PC-9 (cell line): ENCODE measurements at regions not wholly inside any gene's neighbourhood (a gene's known extent, or its start where the extent isn't known, plus 50 kb on each side); places are given as distances from the start of the nearest gene placed in this dataset.

ENCODE experiments used
- BruUV-seq: library from RNA; stranded (reverse); fragments of 400-500 nt; replicated peaks from 2 replicates; lab custom pipeline; 2021; lab: Mats Ljungman, UMichigan
- CTCF ChIA-PET: fragments of 300-600 bp; sonication (Branson Sonifier 250); formaldehyde crosslinking; loops from one replicate; lab custom pipeline; 2022; ENCODE audit warnings: antibody characterized with exemption; lab: Charles Lee
- POLR2A ChIA-PET: fragments of 300-600 bp; sonication (Branson Sonifier 250); formaldehyde crosslinking; loops from one replicate; lab custom pipeline; 2022; ENCODE audit warnings: antibody characterized with exemption; ENCODE audit not compliant: unreplicated experiment; lab: Charles Lee
- DNase-seq, 2 experiments: peaks; one replicate each; pipeline versions ENCODE4 v3.0.0 to v3.0.0-alpha.2; 2015 to 2022; ENCODE audit warnings: mixed read lengths in 1 of 2
- H2AFZ ChIP-seq: fragments of 200-600 bp; sonication (generic); 2 replicates; pipeline ENCODE4 v1.8.1; 2017; ENCODE audit warnings: antibody characterized with exemption
- H3F3A ChIP-seq: fragments of 200-600 bp; sonication (generic); 2 replicates; pipeline ENCODE4 v1.8.1; 2017; ENCODE audit warnings: antibody characterized with exemption, mild to moderate bottlenecking, low read depth; ENCODE audit not compliant: insufficient read depth
- H3K27ac ChIP-seq: fragments of 200-600 bp; sonication (generic); 2 replicates; pipeline ENCODE4 v1.6.1; 2016; ENCODE audit warnings: mixed run types
- H3K27me3 ChIP-seq: fragments of 200-600 bp; sonication (generic); 2 replicates; pipeline ENCODE4 v1.6.1; 2016; ENCODE audit warnings: low read depth, mixed run types; ENCODE audit not compliant: insufficient read depth
- H3K36me3 ChIP-seq: fragments of 200-600 bp; sonication (generic); 2 replicates; pipeline ENCODE4 v1.6.1; 2016; ENCODE audit warnings: low read depth, mixed run types
- H3K4me1 ChIP-seq: fragments of 200-600 bp; sonication (generic); replicated peaks from 2 replicates; pipeline ENCODE4 v1.6.1; 2016; ENCODE audit warnings: mixed run types; ENCODE audit not compliant: insufficient read depth
- H3K4me2 ChIP-seq: fragments of 200-600 bp; sonication (generic); 2 replicates; pipeline ENCODE4 v1.6.1; 2017; ENCODE audit warnings: mixed run types
- H3K4me3 ChIP-seq: fragments of 200-600 bp; sonication (generic); 2 replicates; pipeline ENCODE4 v1.6.1; 2016; ENCODE audit warnings: mixed run types
- H3K79me2 ChIP-seq: fragments of 200-600 bp; sonication (generic); 2 replicates; pipeline ENCODE4 v1.6.1; 2017; ENCODE audit warnings: low read depth, mixed run types
- H3K9me2 ChIP-seq: fragments of 200-600 bp; sonication (generic); 2 replicates; pipeline ENCODE4 v1.8.1; 2017; ENCODE audit warnings: mild to moderate bottlenecking; ENCODE audit not compliant: insufficient read depth
- H3K9me3 ChIP-seq: fragments of 200-600 bp; sonication (generic); 2 replicates; pipeline ENCODE4 v1.8.1; 2016; ENCODE audit warnings: low read depth; ENCODE audit not compliant: insufficient read depth
- H4K20me1 ChIP-seq: fragments of 200-600 bp; sonication (generic); 2 replicates; pipeline ENCODE4 v1.8.1; 2017; ENCODE audit not compliant: insufficient read depth
- CTCF ChIP-seq: fragments of 200-600 bp; sonication (generic); conservative IDR thresholded peaks from 2 replicates; pipeline ENCODE4 v1.6.1; 2017; ENCODE audit warnings: mixed run types, antibody characterized with exemption, mild to moderate bottlenecking, moderate library complexity
- EZH2 ChIP-seq: fragments of 200-600 bp; sonication (generic); IDR thresholded peaks from 2 replicates; pipeline ENCODE4 v1.8.0; 2017; ENCODE audit warnings: antibody characterized with exemption, low read depth
- intact Hi-C: fragments of 100-400 bp; cut with micrococcal nuclease; formaldehyde crosslinking; loops from one replicate; pipeline ENCODE4 v1.10.0; 2022; ENCODE audit not compliant: unreplicated experiment

DNA sequence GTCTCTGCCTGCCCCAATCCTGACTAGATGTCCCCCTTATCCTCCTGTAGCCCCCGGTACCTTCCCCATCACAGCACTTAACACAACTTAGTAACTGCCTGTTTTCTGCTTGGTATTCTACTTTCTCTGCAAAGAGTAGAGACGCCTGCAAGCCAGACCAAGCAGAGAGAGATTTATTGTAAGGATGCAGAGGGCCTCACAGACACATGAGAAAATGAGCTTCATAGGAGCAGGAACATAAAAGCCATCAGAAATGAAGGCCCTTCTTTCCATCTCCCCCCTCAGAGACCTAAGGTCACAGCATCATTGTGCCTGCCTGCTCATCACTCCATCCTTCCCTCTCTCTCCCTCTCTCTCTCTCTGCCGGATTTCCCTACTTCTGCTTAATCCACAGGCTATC lies 305.7 kb upstream of the NOCT start:
- no peaks in the 10 kb centered on the region for H3K9me3 ChIP-seq
- CTCF ChIA-PET, result no interaction called here
- no peaks in the 10 kb centered on the region for H3K4me1 ChIP-seq

DNA sequence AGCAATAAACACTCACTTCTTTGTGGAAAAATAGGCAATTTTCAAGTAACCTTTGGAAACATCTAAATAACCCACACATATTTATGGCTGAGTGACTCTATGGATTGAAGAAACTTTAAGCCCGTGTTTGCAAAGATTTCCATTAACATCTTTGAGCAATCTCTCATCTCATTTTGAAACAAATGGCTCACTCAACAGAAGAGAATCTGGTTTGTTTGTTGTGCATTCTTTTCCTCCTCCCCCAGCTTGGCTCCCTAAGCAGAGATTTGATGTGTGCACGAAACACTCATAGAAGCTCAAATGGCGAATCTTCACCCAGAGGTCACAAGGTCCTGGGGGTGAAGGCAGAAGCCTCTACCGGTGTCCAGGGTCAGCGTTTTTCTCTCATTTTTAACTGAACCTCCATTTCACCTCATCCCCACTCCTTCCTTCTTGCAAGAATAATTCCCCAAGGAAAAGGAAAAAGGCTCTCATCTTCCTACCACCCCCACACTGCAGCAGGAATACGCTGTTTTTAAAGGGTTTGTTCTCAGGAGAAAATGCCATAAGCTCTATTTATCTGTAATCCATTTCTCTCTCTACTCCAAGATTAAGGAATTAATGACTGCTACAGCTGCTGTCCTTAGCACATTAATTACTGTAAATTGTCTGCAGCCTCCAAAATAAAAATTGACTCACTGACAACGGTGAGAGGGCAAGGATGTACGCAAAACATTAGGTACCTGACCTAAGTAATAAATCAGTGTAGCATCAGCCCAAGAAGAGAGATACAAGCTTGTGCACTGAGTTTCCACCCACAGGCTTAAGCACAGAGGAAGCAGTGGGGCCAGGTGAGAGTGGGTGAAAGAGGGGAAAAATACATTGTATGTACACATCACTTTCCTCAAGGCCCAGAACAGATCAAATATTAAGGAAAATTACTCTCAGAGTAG lies 307.6 kb upstream of the NOCT start:
- no peaks in the 10 kb centered on the region for H3F3A ChIP-seq
- CTCF ChIA-PET, result no interaction called here
- no peak for DNase-seq
- POLR2A ChIA-PET, result no interaction called here
- H4K20me1 ChIP-seq, result no peaks in the 10 kb centered on the region
- TF ChIP-seq CTCF (no peak), EZH2 (no peak)
- no TSS peak for BruUV-seq
- H3K4me3 ChIP-seq, result no peak overlapping the region
- intact Hi-C loops, result no loop called here
- no peak overlapping the region for H3K27ac ChIP-seq
- H2AFZ ChIP-seq, result no peak overlapping the region
- H3K4me2 ChIP-seq, result no peak overlapping the region
- H3K36me3 ChIP-seq, result no peaks in the 10 kb centered on the region
- no peaks in the 10 kb centered on the region for H3K9me2 ChIP-seq
- no peaks in the 10 kb centered on the region for H3K9me3 ChIP-seq
- H3K79me2 ChIP-seq, result no peaks in the 10 kb centered on the region
- H3K4me1 ChIP-seq, result no peaks in the 10 kb centered on the region
- H3K27me3 ChIP-seq, result no peaks in the 10 kb centered on the region

More for the DNA sequence above, 305.7 kb upstream of the NOCT start:
- Histone ChIP-seq H3K9me2 (no peaks in the 10 kb centered on the region), H2AFZ (no peak overlapping the region), H3K36me3 (no peaks in the 10 kb centered on the region), H3K27me3 (no peaks in the 10 kb centered on the region), H4K20me1 (no peaks in the 10 kb centered on the region), H3F3A (no peaks in the 10 kb centered on the region), H3K79me2 (no peaks in the 10 kb centered on the region), H3K27ac (no peak overlapping the region), H3K4me2 (no peak overlapping the region), H3K4me3 (no peak overlapping the region)
- DNase-seq, result no peak
- POLR2A ChIA-PET, result no interaction called here
- TF ChIP-seq EZH2 (no peak), CTCF (no peak)
- intact Hi-C loops, result no loop called here
- no TSS peak for BruUV-seq

DNA sequence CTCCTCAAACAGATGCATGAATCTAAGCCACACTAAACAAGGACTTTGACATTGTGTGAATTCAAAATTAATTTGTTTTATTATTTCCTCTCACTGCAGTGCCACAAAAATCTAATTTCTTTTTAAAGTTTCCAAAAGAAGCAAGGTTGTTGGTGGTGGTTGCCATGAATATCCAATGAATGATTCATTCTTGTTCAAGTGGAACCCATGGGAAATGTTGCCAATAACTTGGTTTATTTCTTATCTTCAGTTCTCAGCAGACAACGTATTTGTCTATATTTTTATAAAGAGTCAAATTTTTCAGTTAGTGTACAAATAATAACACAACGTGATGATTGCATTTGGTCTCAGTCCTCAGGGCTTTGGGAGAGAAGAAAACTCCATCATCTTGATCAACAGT lies 309.4 kb upstream of the NOCT start:
- no peak overlapping the region for H2AFZ ChIP-seq
- POLR2A ChIA-PET, result no interaction called here
- H3K9me3 ChIP-seq, result no peaks in the 10 kb centered on the region
- no peaks in the 10 kb centered on the region for H3K79me2 ChIP-seq
- H3K27me3 ChIP-seq, result no peaks in the 10 kb centered on the region
- no peaks in the 10 kb centered on the region for H4K20me1 ChIP-seq
- no peaks in the 10 kb centered on the region for H3K36me3 ChIP-seq
- intact Hi-C loops, result no loop called here
- H3K4me3 ChIP-seq, result no peak overlapping the region
- no TSS peak for BruUV-seq
- TF ChIP-seq EZH2 (no peak), CTCF (no peak)
- no peak overlapping the region for H3K27ac ChIP-seq
- no peaks in the 10 kb centered on the region for H3K4me1 ChIP-seq
- no peak for DNase-seq
- no peak overlapping the region for H3K4me2 ChIP-seq
- no peaks in the 10 kb centered on the region for H3K9me2 ChIP-seq
- H3F3A ChIP-seq, result no peaks in the 10 kb centered on the region
- CTCF ChIA-PET, result no interaction called here
